Prostate gland (tissue), 2 donors: ENCODE measurements at regions not wholly inside any gene's neighbourhood (a gene's known extent, or its start where the extent isn't known, plus 50 kb on each side); places are given as distances from the start of the nearest gene placed in this dataset.

Experiments used
- CTCF ChIP-seq, 4 experiments: fragments of 200-600 bp in 2 of 4; fragments of 450-650 bp in 2 of 4; sonication (generic) in 2 of 4; IDR thresholded peaks; 1 replicate in 3 of 4; 2 replicates in 1 of 4; pipeline ENCODE4 v1.5.1; 2016 to 2019; ENCODE audit warnings: antibody characterized with exemption in 4 of 4, mild to moderate bottlenecking in 2 of 4, moderate library complexity in 2 of 4
- POLR2A ChIP-seq: fragments of 450-650 bp; IDR thresholded peaks from one replicate; pipeline ENCODE4 v1.6.1; 2016; ENCODE audit warnings: antibody characterized with exemption, mild to moderate bottlenecking

- TF ChIP-seq CTCF (IDR thresholded peaks at IDR 0.05) (no peak), POLR2A (no peak)
Measured at GRCh38 chr2:5203134-5203755, 488.9 kb upstream of the SOX11 start.
